Psoas muscle (tissue), 7 donors: ENCODE measurements at regions not wholly inside any gene's neighbourhood (a gene's known extent, or its start where the extent isn't known, plus 50 kb on each side); places are given as distances from the start of the nearest gene placed in this dataset.
"Not testable (repeated sequence)": the region's sequence is repeated elsewhere in the genome, so short reads cannot be mapped to it uniquely, and the experiment has no call there.

Source experiments
- ATAC-seq, 4 donors: fragments of 200-7000 bp; cut with Tn5 transposase; one replicate each; pipeline ENCODE4 v1.9.1; 2020; ENCODE audit warnings: moderate library complexity in 3 of 4, mild to moderate bottlenecking in 2 of 4
- DNase-seq, 2 donors: peaks; one replicate each; pipeline ENCODE4 v3.0.0-alpha.2; 2020
- H3K27ac ChIP-seq: fragments of 200-600 bp; one replicate; pipeline ENCODE4 v1.8.0; 2022
- H3K27me3 ChIP-seq, 3 donors: fragments of 200-600 bp in 1 of 3; one replicate each; pipeline versions ENCODE4 v1.6.1 to v1.8.0; 2013 to 2022; ENCODE audit warnings: low read length in 2 of 3, mild to moderate bottlenecking in 2 of 3, moderate library complexity in 1 of 3; ENCODE audit not compliant: insufficient read depth in 3 of 3
- H3K36me3 ChIP-seq, 2 donors: fragments of 200-600 bp in 1 of 2; one replicate each; pipeline versions ENCODE4 v1.6.1 to v1.8.0; 2013 to 2022; ENCODE audit warnings: low read depth in 1 of 2, mild to moderate bottlenecking in 1 of 2, moderate library complexity in 1 of 2; ENCODE audit not compliant: insufficient read depth in 1 of 2
- H3K4me1 ChIP-seq: fragments of 200-600 bp; one replicate; pipeline ENCODE4 v1.8.0; 2022
- H3K4me3 ChIP-seq: fragments of 200-600 bp; one replicate; pipeline ENCODE4 v1.8.0; 2022; ENCODE audit warnings: mild to moderate bottlenecking
- H3K9me3 ChIP-seq: fragments of 200-600 bp; one replicate; pipeline ENCODE4 v1.8.0; 2022
- CTCF ChIP-seq: fragments of 200-600 bp; IDR thresholded peaks from one replicate; pipeline ENCODE4 v1.8.0; 2022; ENCODE audit warnings: antibody characterized with exemption
- WGBS, 3 donors: extraction: QIAGEN DNeasy Blood & Tissue Kit; methylation state at CpG; one replicate each; pipeline versions ENCODE4 v1.1.6 to v1.1.7; 2013; 5-methylcytosine and 5-hydroxymethylcytosine counted together
- intact Hi-C, 2 donors: fragments of 100-400 bp; cut with DNase I; formaldehyde crosslinking; loops; one replicate each; pipeline versions ENCODE4 v1.11.0 to v1.14.2; 2022
- donor health status: healthy with polysubstance abuse.
- donor health status: DM: no; HTN: no; CAD: no; lungs with moderate emphysema.
- donor health status: Bipolar disorder and iron deficiency.
- donor health status: healthy.
- donor health status: DM: yes; HTN: yes; CAD: no.
- donor health status: DM: no; HTN: no; CAD: no.
- donor health status: DM: yes; HTN: yes; CAD: no.

GRCh38 chr1:30213936-30214335 lies 509.4 kb downstream of the MATN1 start:
- peaks cover 0 to under 1% (median 0%) of the 10 kb centered on the region in 3 donors for H3K27me3 ChIP-seq

GRCh38 chr1:30207962-30208361 lies 515.4 kb downstream of the MATN1 start:
- H3K9me3 ChIP-seq, intact Hi-C loops, H3K36me3 ChIP-seq, ATAC-seq, DNase-seq, H3K4me1 ChIP-seq, H3K27ac ChIP-seq, H3K4me3 ChIP-seq: not testable (repeated sequence)
- H3K27me3 ChIP-seq = peaks cover 0 to 15% (median 0%) of the 10 kb centered on the region in 3 donors
- 82 to 90% (median 87%) methylated on average over 1 of the region's 1 CpG for WGBS, 3 donors

More at GRCh38 chr1:30213936-30214335, 509.4 kb downstream of the MATN1 start:
- 80 to 87% (median 85%) methylated on average over 7 of the region's 7 CpGs for WGBS, 3 donors
- no peak overlapping the region for H3K27ac ChIP-seq
- DNase-seq = no peak
- intact Hi-C loops = no loop called here
- no peaks in the 10 kb centered on the region for H3K4me1 ChIP-seq
- no peaks in the 10 kb centered on the region for H3K36me3 ChIP-seq
- no peak for ATAC-seq
- no peaks in the 10 kb centered on the region for H3K9me3 ChIP-seq
- no peak overlapping the region for H3K4me3 ChIP-seq
- TF ChIP-seq CTCF = no peak

GRCh38 chr1:30206631-30207030 lies 516.8 kb downstream of the MATN1 start:
- WGBS, 3 donors = 87 to 97% (median 91%) methylated on average over 5 of the region's 5 CpGs
- H3K27ac ChIP-seq, H3K4me3 ChIP-seq, ATAC-seq, intact Hi-C loops, H3K9me3 ChIP-seq, H3K4me1 ChIP-seq, H3K36me3 ChIP-seq, DNase-seq: not testable (repeated sequence)
- peaks cover 0 to 15% (median 3%) of the 10 kb centered on the region in 3 donors for H3K27me3 ChIP-seq

GRCh38 chr1:30204916-30205315 lies 518.5 kb downstream of the MATN1 start:
- H3K4me1 ChIP-seq, H3K9me3 ChIP-seq, intact Hi-C loops, H3K27ac ChIP-seq, H3K4me3 ChIP-seq, DNase-seq, H3K36me3 ChIP-seq, ATAC-seq: not testable (repeated sequence)
- H3K27me3 ChIP-seq = peaks cover 0 to 15% (median 3%) of the 10 kb centered on the region in 3 donors
- 63 to 69% (median 64%) methylated on average over 5 of the region's 5 CpGs for WGBS, 3 donors

GRCh38 chr1:30201015-30201414 lies 522.4 kb downstream of the MATN1 start:
- Histone ChIP-seq H3K4me3 (no peak overlapping the region), H3K27me3 (peaks cover 0 to 21% (median 3%) of the 10 kb centered on the region in 3 donors), H3K27ac (no peak overlapping the region), H3K4me1 (no peaks in the 10 kb centered on the region), H3K36me3 (no peaks in the 10 kb centered on the region), H3K9me3 (no peaks in the 10 kb centered on the region)
- no peak for ATAC-seq
- intact Hi-C loops = no loop called here
- TF ChIP-seq CTCF = no peak
- WGBS, 3 donors = 52 to 65% (median 60%) methylated on average over 1 of the region's 1 CpG
- DNase-seq = no peak

- intact Hi-C loops = no loop called here
- TF ChIP-seq CTCF = no peak
- 74 to 81% (median 80%) methylated on average over 1 of the region's 1 CpG for WGBS, 3 donors
- H3K9me3 ChIP-seq = no peaks in the 10 kb centered on the region
- H3K4me3 ChIP-seq = no peak overlapping the region
- no peak for DNase-seq
- no peaks in the 10 kb centered on the region for H3K4me1 ChIP-seq
- ATAC-seq = no peak
- no peak overlapping the region for H3K27ac ChIP-seq
- H3K27me3 ChIP-seq = peaks cover 0 to 19% (median 3%) of the 10 kb centered on the region in 3 donors
- no peaks in the 10 kb centered on the region for H3K36me3 ChIP-seq
Observed at GRCh38 chr1:30200161-30200560, 523.2 kb downstream of the MATN1 start.
